Stimulated activated CD8-positive, alpha-beta memory T cell treated with anti-CD3 and anti-CD28 coated beads, Interleukin-7, amount 100 ng/mL, for 24 hours (primary cell): ENCODE measurements at regions not wholly inside any gene's neighbourhood (a gene's known extent, or its start where the extent isn't known, plus 50 kb on each side); places are given as distances from the start of the nearest gene placed in this dataset.
"Not testable (repeated sequence)": the region's sequence is repeated elsewhere in the genome, so short reads cannot be mapped to it uniquely, and the experiment has no call there.

Experiments
- DNase-seq: peaks from one replicate; pipeline ENCODE4 v3.0.0-alpha.2; 2020; ENCODE audit warnings: low read depth

DNA sequence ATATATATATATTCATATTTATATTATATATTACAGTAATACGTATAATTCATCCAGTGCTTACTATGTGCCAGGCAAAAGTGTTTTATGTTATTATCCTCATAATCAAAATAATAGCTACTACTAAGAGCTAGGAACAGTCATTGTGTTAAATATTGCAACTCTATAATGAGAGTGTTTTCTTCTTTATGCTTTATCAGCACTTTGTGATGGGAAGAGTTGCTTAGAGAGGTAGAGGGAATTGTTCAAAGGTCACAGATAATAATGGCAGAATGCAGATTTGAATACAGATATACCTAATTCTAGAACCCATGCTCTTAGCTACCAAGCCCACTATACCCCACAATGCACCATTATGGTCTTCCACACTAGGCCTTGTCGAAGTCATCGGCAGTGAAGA is 318.8 kb upstream of the PPARGC1A start:
- DNase-seq, result no peak

GRCh38 chr4:24204708-24205107 is 314.9 kb upstream of the PPARGC1A start:
- not testable (repeated sequence) for DNase-seq

DNA sequence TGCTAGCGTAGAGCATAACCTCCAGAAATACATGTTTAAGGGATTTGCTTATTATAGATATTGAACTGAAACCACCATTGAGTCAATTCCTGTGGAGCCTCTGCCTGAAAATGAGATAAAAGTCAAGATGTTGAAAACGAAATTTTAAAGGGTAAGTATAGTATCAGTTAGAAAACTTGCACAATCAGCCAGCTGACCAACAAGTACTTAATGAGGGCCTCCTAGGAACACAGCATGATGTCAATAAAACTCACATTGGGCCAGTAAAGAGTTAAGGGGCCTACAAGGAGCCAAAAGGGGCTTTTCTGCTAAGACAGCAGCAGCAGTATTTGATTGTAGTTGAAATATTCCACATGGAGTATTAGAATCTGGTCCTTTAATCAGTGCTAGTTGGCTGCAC is 314.1 kb upstream of the PPARGC1A start:
- DNase-seq, result no peak

DNA sequence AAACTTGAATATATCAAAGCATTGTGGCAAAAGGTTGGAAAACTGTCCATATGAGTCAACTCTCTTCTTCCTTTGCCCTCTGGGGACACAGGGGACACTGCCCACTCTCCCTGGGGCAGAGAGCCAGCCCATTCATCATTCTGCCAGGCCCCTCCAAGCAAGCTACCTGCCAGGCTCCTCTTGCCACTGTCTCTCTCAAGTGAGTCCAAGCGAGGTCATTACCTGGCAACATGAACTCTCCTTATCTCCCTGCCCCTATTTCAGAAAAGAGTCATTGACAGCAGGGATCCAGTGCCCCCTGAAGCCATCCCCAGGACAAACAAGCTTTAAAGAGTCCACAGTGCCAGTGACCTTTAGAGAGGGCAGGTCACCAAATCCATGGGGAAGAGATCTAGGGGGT is 312.7 kb upstream of the PPARGC1A start:
- no peak for DNase-seq

- no peak for DNase-seq
Observed at GRCh38 chr4:24197955-24198354, 308.1 kb upstream of the PPARGC1A start.

DNA sequence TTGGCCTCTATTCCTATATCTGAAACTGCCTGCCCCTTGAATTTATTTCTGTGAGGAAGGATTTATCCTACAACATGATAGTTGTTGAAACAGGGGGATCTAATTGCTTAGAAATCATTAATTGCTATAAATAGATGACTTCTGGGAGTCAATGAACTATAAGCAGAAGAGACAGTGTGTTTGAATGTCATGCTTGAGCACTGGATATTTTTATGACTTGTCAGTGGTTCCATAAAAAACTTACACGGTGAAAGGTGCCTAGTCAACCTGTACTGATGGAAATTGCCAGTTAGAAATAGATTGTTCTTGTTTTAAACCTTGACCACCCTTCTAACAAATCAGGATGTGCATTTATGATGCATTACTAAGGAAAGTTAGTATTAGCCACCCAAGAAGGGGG is 306.9 kb upstream of the PPARGC1A start:
- DNase-seq, result no peak

DNA sequence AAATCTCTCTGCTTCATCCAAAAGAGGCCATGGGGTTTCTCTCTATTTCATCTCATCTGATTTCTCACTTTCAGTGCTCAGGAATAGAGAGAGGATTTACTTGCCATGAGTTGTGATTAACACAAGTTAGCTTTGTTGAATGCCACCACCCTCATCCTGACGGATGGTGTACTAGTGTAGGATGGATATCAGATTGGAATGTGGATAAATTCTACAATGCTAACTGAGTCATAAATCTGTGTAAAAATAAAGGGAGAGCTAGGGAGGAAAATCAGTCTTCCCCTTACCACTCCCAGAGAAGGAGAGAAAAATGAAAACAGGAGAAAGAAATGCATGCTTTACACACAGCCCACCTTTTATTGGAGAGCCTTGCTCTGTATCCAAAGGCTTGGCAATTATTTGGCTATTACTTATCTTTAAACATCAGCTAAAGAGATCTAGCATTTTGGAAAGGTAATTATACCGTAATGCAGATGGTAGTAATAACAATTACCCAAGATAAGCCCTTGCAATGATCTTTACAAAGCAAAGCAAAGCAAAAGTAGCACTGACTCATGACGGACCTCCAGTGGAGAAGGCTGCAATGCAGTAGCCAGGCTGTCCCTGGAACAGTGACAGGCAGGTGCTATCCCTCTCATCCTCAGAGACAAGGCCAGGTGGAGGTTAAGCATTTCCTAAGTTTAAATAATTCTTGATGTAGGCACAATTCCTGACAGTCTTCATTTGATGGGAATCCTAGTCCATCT is 306.3 kb upstream of the PPARGC1A start:
- DNase-seq, result no peak

DNA sequence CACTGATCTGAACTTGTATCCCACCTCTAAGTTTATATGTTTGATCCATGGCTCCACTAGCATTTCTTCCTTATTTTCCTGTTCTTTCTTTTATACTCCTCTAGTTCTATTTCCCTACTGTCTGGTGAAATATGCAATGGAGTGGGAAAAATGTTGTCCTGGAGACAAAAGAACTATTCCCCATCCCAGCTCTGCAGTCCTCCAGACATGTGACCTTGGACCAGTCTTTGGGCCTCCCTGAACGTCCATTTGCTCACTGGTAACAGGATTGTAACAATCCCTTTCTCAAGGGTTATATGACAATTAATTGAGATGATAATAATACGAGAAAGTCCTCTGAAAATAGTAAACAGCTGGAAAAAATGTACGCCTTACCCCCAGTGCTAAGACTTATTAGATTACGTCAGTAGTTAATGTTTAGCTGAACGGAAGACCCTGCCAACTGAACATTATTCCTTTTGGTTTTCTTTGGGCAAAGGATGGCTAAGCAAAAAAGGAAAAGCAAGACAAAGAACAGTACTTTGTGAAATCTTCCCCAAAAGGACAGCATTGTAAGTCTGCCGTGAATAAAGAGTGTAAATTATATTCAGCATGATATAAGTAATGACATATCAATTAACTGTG is 302.3 kb upstream of the PPARGC1A start:
- no peak for DNase-seq

DNA sequence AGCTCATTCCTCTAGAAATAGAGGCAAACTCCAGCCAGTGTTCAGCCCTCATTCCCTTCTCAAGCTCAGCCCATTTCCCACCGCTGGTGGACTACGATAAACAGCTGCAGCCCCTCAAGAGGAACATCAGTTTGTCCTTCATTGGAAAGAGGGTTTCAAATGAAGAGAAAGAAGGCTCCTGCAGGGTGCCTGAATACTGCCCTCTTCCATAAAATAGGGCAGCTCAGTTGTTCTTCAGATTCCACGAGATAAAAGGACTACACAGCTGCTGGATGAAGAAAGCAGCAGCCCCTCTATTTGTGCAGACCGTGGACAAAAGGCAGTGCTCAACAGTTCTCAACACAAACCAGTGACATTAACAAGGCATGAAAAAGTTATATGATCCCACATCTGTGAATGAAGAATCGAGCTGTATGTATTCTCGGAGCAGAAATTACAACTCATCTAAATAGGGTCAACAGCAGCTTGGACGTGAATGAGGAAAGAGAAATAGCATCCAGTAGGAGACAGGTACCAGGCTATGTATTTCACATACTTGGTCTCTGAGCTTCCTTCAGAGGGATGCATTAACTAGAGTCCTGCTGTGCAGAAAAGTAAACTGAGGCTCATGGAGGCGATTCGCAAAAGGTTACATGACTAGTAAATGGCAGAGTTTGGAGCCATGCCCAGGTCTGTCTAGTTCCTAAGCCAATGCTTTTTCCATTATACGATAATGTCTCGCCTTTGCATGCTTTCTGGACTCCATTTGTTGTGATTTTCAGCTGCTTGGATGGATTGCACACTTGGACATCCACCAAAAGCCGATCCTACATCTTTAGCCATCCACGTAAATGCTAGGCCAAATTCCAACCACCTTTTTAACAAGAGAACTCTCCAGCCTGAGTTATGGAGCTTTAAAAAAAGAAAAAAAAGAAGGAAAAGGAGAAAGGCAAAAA is 301.2 kb upstream of the PPARGC1A start:
- no peak for DNase-seq

DNA sequence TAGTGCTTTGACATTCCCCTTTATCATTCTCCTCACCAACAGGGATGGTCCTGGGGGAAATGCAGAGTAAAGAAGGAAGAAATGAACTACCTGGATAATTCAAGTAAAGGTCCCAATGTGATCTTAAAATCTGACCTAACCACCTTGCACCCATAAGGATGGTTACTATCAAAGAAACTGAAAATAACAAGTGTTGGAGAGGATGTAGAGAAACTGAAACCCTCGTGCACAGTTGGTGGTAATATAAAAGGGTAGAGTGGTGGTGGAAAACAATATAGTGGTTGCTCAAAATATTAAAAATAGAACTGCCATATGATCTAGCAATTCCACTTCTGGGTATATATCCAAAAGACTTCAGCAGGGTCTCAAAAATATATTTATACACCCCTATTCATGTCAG is 298.6 kb upstream of the PPARGC1A start:
- no peak for DNase-seq

DNA sequence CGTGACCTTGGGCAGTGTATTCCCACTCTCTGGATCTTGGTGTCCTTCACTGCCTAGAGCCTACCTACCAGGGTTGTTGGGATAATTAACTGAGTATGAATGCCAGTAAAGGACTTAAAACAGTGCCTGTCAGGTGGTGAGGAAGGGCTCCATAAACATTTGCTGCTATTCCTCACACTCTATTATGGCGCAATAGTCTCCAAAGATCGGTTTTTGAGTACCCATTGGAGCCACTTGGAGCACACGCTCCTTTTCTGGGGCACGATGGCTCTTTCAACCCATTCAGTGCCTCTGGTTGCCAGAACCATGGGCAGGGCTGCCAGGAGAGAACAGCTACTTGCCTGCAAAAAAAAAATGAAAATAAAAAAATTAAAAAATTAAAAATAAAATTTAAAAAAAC is 296.6 kb upstream of the PPARGC1A start:
- no peak for DNase-seq

DNA sequence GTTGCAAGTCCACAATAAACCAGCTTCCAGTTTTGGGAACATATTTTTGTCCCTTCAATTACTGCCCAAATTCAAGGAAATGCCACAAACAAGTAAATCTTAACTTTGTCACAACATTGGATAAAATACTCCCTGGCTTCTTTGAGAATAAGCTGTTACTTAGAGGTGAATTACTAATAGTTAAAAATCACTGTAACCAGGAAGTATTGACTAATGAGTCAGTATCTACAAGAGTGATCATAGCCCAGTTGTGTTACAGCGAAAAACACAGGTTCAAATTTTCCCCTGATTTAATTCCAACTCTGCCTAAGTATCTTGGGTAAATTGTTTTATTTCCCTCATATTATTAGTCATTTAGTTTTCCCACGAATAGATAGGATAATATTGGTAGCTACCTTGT is 291.2 kb upstream of the PPARGC1A start:
- DNase-seq, result no peak

- DNase-seq, result no peak
Observed at GRCh38 chr4:24180586-24180985, 290.7 kb upstream of the PPARGC1A start.

DNA sequence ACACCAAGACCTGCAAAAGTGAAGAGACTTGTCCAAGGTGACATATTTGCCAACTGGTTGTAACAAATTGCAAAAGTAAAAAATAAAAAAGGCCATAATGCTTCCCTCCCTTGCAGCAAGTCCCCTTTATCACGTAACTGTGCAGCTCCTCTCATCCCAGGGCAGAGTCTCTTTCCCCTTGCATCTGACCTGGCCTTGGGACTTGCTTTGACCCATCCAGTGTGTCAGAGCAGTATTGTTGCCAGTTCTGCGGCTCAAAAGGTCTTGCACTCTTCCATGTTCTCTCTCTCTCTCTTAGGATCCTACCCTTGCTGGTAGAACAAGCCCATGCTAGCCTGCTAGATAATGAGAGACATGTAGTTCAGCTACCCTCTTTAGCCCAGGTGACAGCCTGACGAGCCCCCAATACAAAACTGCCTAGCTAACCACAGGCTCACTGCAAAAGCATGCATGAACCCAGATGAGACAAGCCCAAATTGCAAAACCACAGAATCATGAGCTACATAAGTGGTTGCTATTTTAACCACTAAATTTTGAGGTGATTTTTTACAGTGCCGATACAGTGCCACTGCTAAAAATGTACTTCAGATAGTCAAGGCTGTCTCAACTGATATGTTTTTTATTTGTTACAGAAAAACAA is 289.5 kb upstream of the PPARGC1A start:
- no peak for DNase-seq

GRCh38 chr4:24177443-24177842 is 287.6 kb upstream of the PPARGC1A start:
- not testable (repeated sequence) for DNase-seq

GRCh38 chr4:24175707-24176106 is 285.9 kb upstream of the PPARGC1A start:
- no peak for DNase-seq

GRCh38 chr4:24174602-24175001 is 284.8 kb upstream of the PPARGC1A start:
- DNase-seq, result no peak

DNA sequence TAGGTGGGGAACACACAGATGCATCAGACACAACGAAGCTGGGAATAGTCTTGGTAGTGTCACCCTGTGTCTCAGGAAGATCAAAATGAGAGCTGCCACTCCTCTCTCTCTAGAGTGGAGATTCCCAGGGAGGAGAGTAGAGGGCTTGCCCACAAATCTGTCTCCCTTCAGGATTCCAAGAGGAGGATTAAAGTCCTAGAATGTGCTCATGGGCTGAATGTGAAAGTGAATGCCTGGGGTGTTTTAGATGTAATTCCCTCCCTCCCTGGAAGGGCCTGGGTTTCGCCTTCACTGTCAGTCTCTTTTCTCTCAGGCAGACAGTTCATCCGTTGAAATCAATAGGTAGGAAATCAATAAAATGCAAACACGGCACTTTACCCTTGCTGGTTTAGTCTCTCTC is 282.6 kb upstream of the PPARGC1A start:
- no peak for DNase-seq

DNA sequence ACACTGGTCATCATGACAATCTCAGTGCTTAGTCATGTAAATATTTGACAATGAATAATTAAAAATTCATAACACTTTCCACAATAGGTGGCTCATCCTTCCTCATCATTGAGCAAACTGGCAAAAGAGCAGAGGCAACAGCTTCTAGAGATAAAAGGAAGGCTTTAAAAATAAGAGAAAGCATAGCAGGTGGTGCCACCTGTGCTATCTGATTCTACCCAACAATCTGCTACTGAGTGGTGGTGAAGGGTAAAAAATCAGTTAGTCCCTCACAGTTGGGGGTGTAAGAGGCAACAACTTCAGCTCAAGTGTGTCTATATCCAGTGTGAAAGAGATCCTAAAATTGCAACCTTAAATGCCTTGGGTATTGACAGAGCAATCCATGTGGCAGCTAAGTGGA is 280.1 kb upstream of the PPARGC1A start:
- no peak for DNase-seq

DNA sequence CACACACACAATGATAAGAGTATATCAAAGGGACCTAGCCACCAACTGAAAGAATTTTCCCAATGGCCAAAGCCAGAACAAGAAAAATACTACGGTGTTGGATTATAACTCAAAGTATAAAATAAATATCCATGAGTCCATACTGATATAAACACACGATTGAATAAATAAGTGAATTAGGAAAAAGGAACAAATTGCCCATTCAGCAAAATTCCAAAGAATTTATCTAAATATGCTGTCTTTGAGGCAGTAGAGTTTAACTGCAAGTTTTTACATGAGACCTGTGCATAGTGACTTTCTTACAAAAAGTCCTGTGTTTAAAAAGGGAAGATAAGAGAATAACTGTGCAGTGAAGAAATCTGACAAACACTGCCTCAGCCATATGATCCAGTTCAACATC is 278.8 kb upstream of the PPARGC1A start:
- DNase-seq, result no peak

GRCh38 chr4:24166501-24166900 is 276.7 kb upstream of the PPARGC1A start:
- no peak for DNase-seq

DNA sequence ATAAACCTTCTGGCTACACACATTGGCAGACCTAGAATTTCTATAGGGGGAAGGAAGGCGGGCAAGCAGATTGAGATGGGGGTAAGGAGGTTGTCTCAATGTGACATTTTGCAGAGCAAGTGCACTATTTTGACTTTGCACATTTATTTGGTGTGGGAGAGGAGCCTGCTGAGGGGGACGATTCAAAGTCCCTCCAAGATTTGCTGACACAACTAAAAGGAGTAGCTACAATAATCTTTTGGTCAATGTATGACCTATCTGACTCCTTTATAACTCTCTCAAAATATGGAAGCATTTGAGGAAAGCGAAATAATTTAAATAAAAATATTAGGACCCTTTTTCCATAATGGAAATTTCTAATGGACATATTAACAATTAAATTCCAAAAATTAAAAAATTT is 274.9 kb upstream of the PPARGC1A start:
- no peak for DNase-seq
